ENCODE measurements at regions not wholly inside any gene's neighbourhood (a gene's known extent, or its start where the extent isn't known, plus 50 kb on each side); places are given as distances from the start of the nearest gene placed in this dataset.

DNA sequence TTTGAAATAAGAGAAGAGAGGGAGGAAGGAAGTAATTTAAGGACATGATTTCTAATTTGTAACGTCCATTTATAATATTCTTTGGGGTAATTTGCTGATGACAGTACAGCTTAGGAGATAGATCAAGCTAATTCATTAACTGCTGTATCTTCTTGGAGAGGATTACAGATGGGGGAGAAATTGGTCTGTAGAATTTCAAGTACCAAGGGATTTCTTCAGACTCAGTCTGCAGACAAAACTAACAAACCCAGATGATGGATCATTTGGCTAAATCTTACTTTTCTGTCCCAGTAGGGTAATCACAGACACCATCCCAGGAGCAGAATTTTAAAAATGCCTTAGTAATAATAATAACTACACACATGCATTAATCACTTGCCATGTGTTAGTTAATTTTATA, 711.8 kb downstream of the KCNJ2 start:
- no peaks in the 10 kb centered on the region for H3K4me1 ChIP-seq (ENCODE audit: control insufficient read depth, insufficient read depth, low read length)
- no peaks in the 10 kb centered on the region for H3K9me3 ChIP-seq (ENCODE audit: control insufficient read depth, low read length)
- no peaks in the 10 kb centered on the region for H3K36me3 ChIP-seq (ENCODE audit: control insufficient read depth, insufficient read depth, low read length)
- no peak overlapping the region for H3K4me3 ChIP-seq (ENCODE audit: insufficient read depth, low read depth, low read length)
- WGBS, 2 experiments: 97 to 100% methylated on average over 1 of the region's 1 CpG
- no peaks in the 10 kb centered on the region for H3K27me3 ChIP-seq (ENCODE audit: control insufficient read depth, insufficient read depth, low read length, poor library complexity, severe bottlenecking)
- no peak overlapping the region for H3K27ac ChIP-seq (ENCODE audit: insufficient read depth, low read depth, low read length, poor library complexity, severe bottlenecking)

DNA sequence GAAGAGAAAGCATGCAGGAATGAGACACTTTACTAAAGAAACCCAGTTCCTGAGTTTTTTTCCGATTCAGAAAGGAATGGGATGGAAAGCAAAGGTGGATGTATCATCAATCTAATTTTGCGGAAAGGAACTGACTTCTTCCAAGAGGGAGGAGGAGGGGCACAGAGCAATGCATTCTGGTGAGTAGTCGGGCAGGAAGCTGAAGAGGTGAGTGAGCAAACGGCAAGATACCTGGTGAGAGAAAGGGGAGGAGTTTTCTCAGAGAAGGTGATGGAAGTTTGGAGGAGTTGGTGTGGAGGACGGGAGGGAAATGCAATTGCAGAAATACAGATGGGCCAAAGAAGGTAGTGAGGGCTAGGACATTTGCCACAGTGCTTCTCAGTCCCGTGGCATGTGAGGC, 713.2 kb downstream of the KCNJ2 start:
- no peak overlapping the region for H3K4me3 ChIP-seq (ENCODE audit: insufficient read depth, low read depth, low read length)
- 88 to 89% methylated on average over 6 of the region's 6 CpGs for WGBS, 2 experiments
- no peaks in the 10 kb centered on the region for H3K9me3 ChIP-seq (ENCODE audit: control insufficient read depth, low read length)
- H3K36me3 ChIP-seq (ENCODE audit: control insufficient read depth, insufficient read depth, low read length): no peaks in the 10 kb centered on the region
- no peaks in the 10 kb centered on the region for H3K27me3 ChIP-seq (ENCODE audit: control insufficient read depth, insufficient read depth, low read length, poor library complexity, severe bottlenecking)
- no peaks in the 10 kb centered on the region for H3K4me1 ChIP-seq (ENCODE audit: control insufficient read depth, insufficient read depth, low read length)
- no peak overlapping the region for H3K27ac ChIP-seq (ENCODE audit: insufficient read depth, low read depth, low read length, poor library complexity, severe bottlenecking)

DNA sequence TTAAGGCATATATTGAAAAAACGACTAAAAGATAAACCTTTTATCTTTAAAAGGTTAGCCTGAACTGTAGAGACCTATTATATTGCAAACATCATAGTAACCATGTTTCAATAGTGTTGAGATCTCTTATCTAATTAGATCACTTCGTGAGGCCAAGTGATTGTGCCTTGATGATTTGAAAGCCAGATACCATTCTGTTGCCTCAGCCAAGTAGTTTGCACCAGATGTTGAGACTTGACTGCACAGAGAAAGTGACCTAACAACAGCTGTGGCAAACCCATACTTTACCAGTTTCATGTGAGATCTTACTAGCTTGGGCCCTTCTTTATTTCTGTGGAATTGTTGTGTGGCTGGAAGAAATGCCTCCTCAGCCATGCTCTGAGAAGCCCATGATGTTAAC, 717.3 kb downstream of the KCNJ2 start:
- H3K36me3 ChIP-seq (ENCODE audit: control insufficient read depth, insufficient read depth, low read length): no peaks in the 10 kb centered on the region
- no peaks in the 10 kb centered on the region for H3K9me3 ChIP-seq (ENCODE audit: control insufficient read depth, low read length)
- H3K27me3 ChIP-seq (ENCODE audit: control insufficient read depth, insufficient read depth, low read length, poor library complexity, severe bottlenecking): no peaks in the 10 kb centered on the region
- H3K4me3 ChIP-seq (ENCODE audit: insufficient read depth, low read depth, low read length): no peak overlapping the region
- H3K4me1 ChIP-seq (ENCODE audit: control insufficient read depth, insufficient read depth, low read length): no peaks in the 10 kb centered on the region
- H3K27ac ChIP-seq (ENCODE audit: insufficient read depth, low read depth, low read length, poor library complexity, severe bottlenecking): no peak overlapping the region
- 84 to 87% methylated on average over 1 to 2 of the region's 2 CpGs for WGBS, 2 experiments

DNA sequence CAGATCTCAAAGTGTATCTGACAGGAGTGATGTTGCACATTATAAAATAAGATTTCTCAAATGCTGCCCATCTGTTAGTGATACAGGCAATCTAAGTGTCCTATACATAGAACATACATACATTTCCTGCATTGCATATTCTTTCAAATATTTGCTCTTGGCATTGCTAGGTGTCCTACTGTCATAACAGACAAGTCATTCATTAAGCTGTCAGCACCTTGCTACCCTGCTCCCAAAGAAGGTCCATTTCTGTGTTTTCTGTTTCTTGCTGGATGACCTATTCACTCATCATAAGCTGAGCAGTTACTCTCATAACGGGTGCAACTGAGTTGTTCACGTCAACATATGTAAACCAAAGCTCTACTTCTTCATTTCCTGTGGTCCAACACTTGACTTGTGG, 719.0 kb downstream of the KCNJ2 start:
- no peak overlapping the region for H3K27ac ChIP-seq (ENCODE audit: insufficient read depth, low read depth, low read length, poor library complexity, severe bottlenecking)
- no peaks in the 10 kb centered on the region for H3K9me3 ChIP-seq (ENCODE audit: control insufficient read depth, low read length)
- WGBS, 2 experiments: 87 to 93% methylated on average over 2 of the region's 2 CpGs
- H3K36me3 ChIP-seq (ENCODE audit: control insufficient read depth, insufficient read depth, low read length): no peaks in the 10 kb centered on the region
- no peaks in the 10 kb centered on the region for H3K27me3 ChIP-seq (ENCODE audit: control insufficient read depth, insufficient read depth, low read length, poor library complexity, severe bottlenecking)
- no peak overlapping the region for H3K4me3 ChIP-seq (ENCODE audit: insufficient read depth, low read depth, low read length)
- no peaks in the 10 kb centered on the region for H3K4me1 ChIP-seq (ENCODE audit: control insufficient read depth, insufficient read depth, low read length)

DNA sequence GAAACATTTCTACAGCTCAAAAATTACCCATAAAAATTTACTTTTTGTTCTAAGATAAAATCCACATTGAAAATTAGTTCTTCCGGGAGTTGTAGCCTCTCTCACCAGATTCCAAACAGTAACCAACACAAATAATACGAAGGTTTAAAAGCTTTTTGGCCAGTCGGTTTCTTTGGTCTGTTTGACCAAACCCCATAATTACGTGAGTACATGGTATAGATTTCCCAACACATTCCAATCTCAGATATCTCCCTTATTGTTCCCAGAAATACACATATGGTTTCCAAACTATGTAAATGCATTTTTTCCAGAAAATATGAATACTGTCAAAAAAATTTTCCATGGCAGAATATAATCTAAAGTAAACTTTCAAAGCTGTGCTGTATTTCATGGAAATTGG, 722.0 kb downstream of the KCNJ2 start:
- Histone ChIP-seq H3K36me3 (ENCODE audit: control insufficient read depth, insufficient read depth, low read length) (no peaks in the 10 kb centered on the region), H3K27ac (ENCODE audit: insufficient read depth, low read depth, low read length, poor library complexity, severe bottlenecking) (no peak overlapping the region), H3K4me1 (ENCODE audit: control insufficient read depth, insufficient read depth, low read length) (no peaks in the 10 kb centered on the region), H3K4me3 (ENCODE audit: insufficient read depth, low read depth, low read length) (no peak overlapping the region), H3K9me3 (ENCODE audit: control insufficient read depth, low read length) (no peaks in the 10 kb centered on the region), H3K27me3 (ENCODE audit: control insufficient read depth, insufficient read depth, low read length, poor library complexity, severe bottlenecking) (no peaks in the 10 kb centered on the region)
- 93 to 97% methylated on average over 4 of the region's 4 CpGs for WGBS, 2 experiments

DNA sequence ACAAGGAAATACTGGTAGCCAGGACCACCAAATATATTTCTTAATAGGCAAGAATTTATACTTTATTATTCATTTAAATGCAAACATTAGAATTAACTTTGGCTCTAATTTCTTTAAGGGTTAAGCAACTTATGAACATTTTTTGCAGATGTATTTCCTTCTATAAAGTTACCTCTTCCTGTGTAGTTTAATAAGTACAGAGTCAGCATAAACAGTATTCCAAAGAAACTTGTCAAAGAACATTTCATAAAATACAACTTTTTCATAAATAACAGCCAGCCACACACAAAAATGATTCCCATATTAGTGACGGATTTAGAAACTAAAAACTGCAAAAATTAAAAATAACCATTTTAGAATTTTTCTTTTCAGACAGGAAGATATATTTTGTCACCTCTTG, 723.2 kb downstream of the KCNJ2 start:
- Histone ChIP-seq H3K27me3 (ENCODE audit: control insufficient read depth, insufficient read depth, low read length, poor library complexity, severe bottlenecking) (no peaks in the 10 kb centered on the region), H3K4me1 (ENCODE audit: control insufficient read depth, insufficient read depth, low read length) (no peaks in the 10 kb centered on the region), H3K4me3 (ENCODE audit: insufficient read depth, low read depth, low read length) (no peak overlapping the region), H3K36me3 (ENCODE audit: control insufficient read depth, insufficient read depth, low read length) (no peaks in the 10 kb centered on the region), H3K9me3 (ENCODE audit: control insufficient read depth, low read length) (no peaks in the 10 kb centered on the region), H3K27ac (ENCODE audit: insufficient read depth, low read depth, low read length, poor library complexity, severe bottlenecking) (no peak overlapping the region)
- WGBS, 2 experiments: 87 to 89% methylated on average over 1 of the region's 1 CpG

DNA sequence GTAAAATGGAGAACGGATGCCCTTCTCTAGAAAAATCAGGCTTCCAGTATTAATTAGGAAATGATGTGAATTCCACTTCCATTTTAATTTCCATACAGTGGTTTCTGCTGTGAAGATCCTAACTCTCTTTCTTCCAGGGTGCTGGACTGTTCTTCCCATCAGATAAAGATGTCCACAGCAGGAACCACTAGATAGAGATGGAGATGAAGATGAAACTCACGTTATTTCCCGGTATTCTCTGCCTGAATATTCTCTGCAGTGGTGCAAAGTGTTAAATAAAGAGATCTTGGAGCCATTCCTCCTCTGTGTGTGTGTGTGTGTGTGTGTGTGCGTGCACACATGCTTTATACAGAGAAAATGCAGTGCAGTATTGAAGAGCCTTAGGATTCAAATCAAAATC, 727.5 kb downstream of the KCNJ2 start:
- Histone ChIP-seq H3K9me3 (ENCODE audit: control insufficient read depth, low read length) (no peaks in the 10 kb centered on the region), H3K27me3 (ENCODE audit: control insufficient read depth, insufficient read depth, low read length, poor library complexity, severe bottlenecking) (no peaks in the 10 kb centered on the region), H3K4me1 (ENCODE audit: control insufficient read depth, insufficient read depth, low read length) (no peaks in the 10 kb centered on the region), H3K4me3 (ENCODE audit: insufficient read depth, low read depth, low read length) (no peak overlapping the region), H3K36me3 (ENCODE audit: control insufficient read depth, insufficient read depth, low read length) (no peaks in the 10 kb centered on the region), H3K27ac (ENCODE audit: insufficient read depth, low read depth, low read length, poor library complexity, severe bottlenecking) (no peak overlapping the region)
- 78 to 79% methylated on average over 3 to 4 of the region's 4 CpGs for WGBS, 2 experiments

DNA sequence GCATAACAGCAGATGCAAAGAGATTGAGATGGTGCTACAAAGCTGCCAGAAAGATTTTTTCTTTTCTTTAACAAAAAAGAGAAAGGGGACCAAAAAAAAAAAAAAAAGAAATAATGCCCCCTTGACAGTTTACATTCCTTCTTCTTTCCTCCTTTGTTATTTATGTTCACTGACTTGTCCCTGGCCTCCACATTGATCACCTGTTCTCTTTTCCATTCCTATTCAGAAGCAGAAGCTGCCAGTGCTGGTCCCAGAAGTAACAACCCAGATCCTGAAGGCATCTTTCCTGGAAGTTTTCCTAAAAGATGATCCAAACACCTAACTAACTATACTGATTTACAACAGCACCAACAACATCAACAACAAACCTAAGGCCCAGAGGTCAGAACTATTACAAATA, 728.1 kb downstream of the KCNJ2 start:
- Histone ChIP-seq H3K4me1 (ENCODE audit: control insufficient read depth, insufficient read depth, low read length) (no peaks in the 10 kb centered on the region), H3K4me3 (ENCODE audit: insufficient read depth, low read depth, low read length) (no peak overlapping the region), H3K9me3 (ENCODE audit: control insufficient read depth, low read length) (no peaks in the 10 kb centered on the region), H3K36me3 (ENCODE audit: control insufficient read depth, insufficient read depth, low read length) (no peaks in the 10 kb centered on the region), H3K27ac (ENCODE audit: insufficient read depth, low read depth, low read length, poor library complexity, severe bottlenecking) (no peak overlapping the region), H3K27me3 (ENCODE audit: control insufficient read depth, insufficient read depth, low read length, poor library complexity, severe bottlenecking) (no peaks in the 10 kb centered on the region)

DNA sequence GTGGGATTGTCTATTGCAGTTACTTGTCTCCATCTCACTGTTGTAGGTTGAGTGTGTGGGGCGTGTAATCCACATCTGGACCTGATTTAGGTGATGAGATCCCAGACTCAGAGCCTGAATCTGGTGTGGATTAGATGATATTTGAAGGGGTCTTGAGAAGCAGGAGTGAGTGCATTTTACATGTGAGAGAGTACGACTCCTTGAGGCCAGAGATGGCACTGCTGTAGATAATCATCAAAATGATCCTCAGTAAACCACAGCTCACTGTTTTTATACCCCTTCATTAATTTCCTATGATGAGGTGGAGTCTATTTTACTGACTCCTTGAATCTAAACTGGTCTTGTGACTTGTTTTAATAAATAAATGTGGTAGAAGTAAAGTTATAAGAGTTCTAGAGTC, 732.5 kb downstream of the KCNJ2 start:
- H3K36me3 ChIP-seq (ENCODE audit: control insufficient read depth, insufficient read depth, low read length): no peaks in the 10 kb centered on the region
- H3K27me3 ChIP-seq (ENCODE audit: control insufficient read depth, insufficient read depth, low read length, poor library complexity, severe bottlenecking): no peaks in the 10 kb centered on the region
- 92 to 95% methylated on average over 1 to 2 of the region's 2 CpGs for WGBS, 2 experiments
- H3K4me1 ChIP-seq (ENCODE audit: control insufficient read depth, insufficient read depth, low read length): no peaks in the 10 kb centered on the region
- H3K4me3 ChIP-seq (ENCODE audit: insufficient read depth, low read depth, low read length): no peak overlapping the region
- H3K27ac ChIP-seq (ENCODE audit: insufficient read depth, low read depth, low read length, poor library complexity, severe bottlenecking): no peak overlapping the region
- H3K9me3 ChIP-seq (ENCODE audit: control insufficient read depth, low read length): no peaks in the 10 kb centered on the region

DNA sequence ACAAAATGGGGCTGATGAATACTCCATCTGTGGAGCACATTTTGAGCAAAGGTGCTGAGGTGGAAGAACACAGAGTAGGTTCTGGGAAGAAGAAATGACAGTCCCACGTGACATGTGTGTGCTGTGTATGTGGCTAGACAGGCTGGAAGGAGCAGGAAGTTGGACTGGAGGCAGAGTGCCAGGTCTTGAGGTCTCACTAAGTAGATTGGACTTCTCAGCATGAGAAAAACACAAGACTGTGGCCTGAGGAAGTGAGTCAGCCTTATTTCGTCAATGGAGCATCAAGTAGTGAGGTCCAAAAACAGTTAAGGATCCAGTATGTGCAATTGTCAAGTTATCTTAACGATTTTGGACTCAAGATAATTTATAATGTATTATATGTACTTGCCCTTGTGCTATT, 736.5 kb downstream of the KCNJ2 start:
- Histone ChIP-seq H3K36me3 (ENCODE audit: control insufficient read depth, insufficient read depth, low read length) (no peaks in the 10 kb centered on the region), H3K27me3 (ENCODE audit: control insufficient read depth, insufficient read depth, low read length, poor library complexity, severe bottlenecking) (no peaks in the 10 kb centered on the region), H3K9me3 (ENCODE audit: control insufficient read depth, low read length) (no peaks in the 10 kb centered on the region), H3K4me3 (ENCODE audit: insufficient read depth, low read depth, low read length) (no peak overlapping the region), H3K27ac (ENCODE audit: insufficient read depth, low read depth, low read length, poor library complexity, severe bottlenecking) (no peak overlapping the region), H3K4me1 (ENCODE audit: control insufficient read depth, insufficient read depth, low read length) (no peaks in the 10 kb centered on the region)
- 93 to 97% methylated on average over 2 to 3 of the region's 3 CpGs for WGBS, 2 experiments

DNA sequence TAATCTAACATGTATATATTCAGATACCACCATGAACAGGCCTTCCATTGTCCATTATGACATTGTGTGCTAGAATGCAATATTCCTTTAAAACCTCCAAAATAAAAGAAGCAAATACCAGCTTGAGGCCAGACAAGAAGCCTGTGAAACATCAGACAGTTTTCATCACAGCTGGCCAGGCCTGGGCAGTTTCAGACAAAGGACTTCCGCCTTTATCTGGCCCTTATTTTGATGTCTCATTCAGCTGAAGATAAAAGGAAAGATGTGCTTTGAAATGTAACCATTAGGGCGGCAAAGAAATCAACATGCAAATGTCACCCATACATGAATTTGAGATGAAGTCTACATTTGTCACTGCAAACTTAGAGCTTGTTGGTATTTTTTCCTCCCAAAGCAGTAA, 737.5 kb downstream of the KCNJ2 start:
- Histone ChIP-seq H3K27ac (ENCODE audit: insufficient read depth, low read depth, low read length, poor library complexity, severe bottlenecking) (no peak overlapping the region), H3K4me1 (ENCODE audit: control insufficient read depth, insufficient read depth, low read length) (no peaks in the 10 kb centered on the region), H3K36me3 (ENCODE audit: control insufficient read depth, insufficient read depth, low read length) (no peaks in the 10 kb centered on the region), H3K4me3 (ENCODE audit: insufficient read depth, low read depth, low read length) (no peak overlapping the region), H3K27me3 (ENCODE audit: control insufficient read depth, insufficient read depth, low read length, poor library complexity, severe bottlenecking) (no peaks in the 10 kb centered on the region), H3K9me3 (ENCODE audit: control insufficient read depth, low read length) (no peaks in the 10 kb centered on the region)
- 28 to 35% methylated on average over 2 of the region's 2 CpGs for WGBS, 2 experiments

All from ectodermal cell (in vitro differentiated cells).